ENCODE measurements at regions not wholly inside any gene's neighbourhood (a gene's known extent, or its start where the extent isn't known, plus 50 kb on each side); places are given as distances from the start of the nearest gene placed in this dataset.

DNA sequence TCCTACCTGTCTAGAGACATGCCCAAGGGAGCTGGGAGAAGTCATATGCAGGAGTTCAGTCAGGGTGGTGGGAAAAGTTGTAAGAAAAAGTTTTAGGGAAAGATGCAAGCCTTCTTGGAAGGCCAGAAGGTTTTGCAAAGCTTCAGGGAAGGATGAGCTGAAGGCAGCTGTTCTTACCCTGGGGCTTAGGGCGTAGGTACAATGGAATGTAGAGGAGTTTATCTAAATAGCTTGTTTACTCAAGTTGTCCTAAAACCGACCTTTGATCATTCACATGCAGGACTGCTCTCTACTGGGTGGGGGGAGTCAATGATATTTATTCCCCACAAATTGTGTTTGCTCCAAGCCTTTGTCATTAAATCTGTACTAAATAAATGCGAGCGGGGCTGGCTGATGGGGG is 277.0 kb downstream of the CRPPA start:
- no peak for TF ChIP-seq ZBTB7A (IDR thresholded peaks at IDR 0.05; ENCODE audit: low read depth)
- no peak for TF ChIP-seq FOXM1 (IDR thresholded peaks at IDR 0.05; ENCODE audit: borderline replicate concordance, low read depth)
- no peak for TF ChIP-seq TCF12 (IDR thresholded peaks at IDR 0.05; ENCODE audit: low read depth)
- no peak for TF ChIP-seq CEBPB (IDR thresholded peaks at IDR 0.05)
- TF ChIP-seq USF1 (IDR thresholded peaks at IDR 0.05): no peak
- no peak for TF ChIP-seq EGR1 (IDR thresholded peaks at IDR 0.05)

GRCh38 chr7:16137944-16138343 is 283.4 kb downstream of the CRPPA start:
- TF ChIP-seq TAF1 (IDR thresholded peaks at IDR 0.05; ENCODE audit: low read depth): no peak
- TF ChIP-seq FOXM1 (IDR thresholded peaks at IDR 0.05; ENCODE audit: borderline replicate concordance, low read depth): no peak
- TF ChIP-seq EP300 (IDR thresholded peaks at IDR 0.05; ENCODE audit: borderline replicate concordance): no peak
- TF ChIP-seq MAX (IDR thresholded peaks at IDR 0.05): no peak
- no peak for TF ChIP-seq YY1 (IDR thresholded peaks at IDR 0.05; ENCODE audit: low read depth)
- TF ChIP-seq CREB1 (IDR thresholded peaks at IDR 0.05; ENCODE audit: low read depth): no peak
- no peak for TF ChIP-seq RAD21 (IDR thresholded peaks at IDR 0.05; ENCODE audit: low read depth)
- no peak for TF ChIP-seq EGR1 (IDR thresholded peaks at IDR 0.05)
- TF ChIP-seq ZBTB7A (IDR thresholded peaks at IDR 0.05; ENCODE audit: low read depth): no peak
- TF ChIP-seq USF1 (IDR thresholded peaks at IDR 0.05): no peak
- no peak for TF ChIP-seq NFIC (IDR thresholded peaks at IDR 0.05)
- TF ChIP-seq TCF12 (IDR thresholded peaks at IDR 0.05; ENCODE audit: low read depth): no peak
- no peak for TF ChIP-seq REST (IDR thresholded peaks at IDR 0.05; ENCODE audit: low read depth)
- TF ChIP-seq CEBPB (IDR thresholded peaks at IDR 0.05): no peak
- no peak for TF ChIP-seq TEAD4 (IDR thresholded peaks at IDR 0.05)

DNA sequence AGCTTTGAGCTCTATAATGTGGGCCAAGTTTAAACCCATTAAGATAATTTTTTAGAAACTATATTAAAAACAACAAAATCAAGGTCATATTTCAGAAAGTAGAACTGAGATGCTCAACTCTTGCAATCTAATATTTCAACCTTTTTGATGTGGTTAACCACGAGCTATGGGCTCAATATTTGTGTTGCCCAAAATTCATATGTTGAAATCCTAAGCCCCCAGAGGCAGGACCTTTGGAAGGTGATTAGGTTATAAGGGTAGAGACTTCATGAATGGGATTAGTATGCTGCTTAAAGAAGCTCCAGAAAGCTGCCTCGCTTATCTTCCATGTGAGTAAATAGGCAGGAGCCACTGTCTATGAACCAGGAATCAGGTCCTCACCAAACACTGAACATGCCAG is 284.4 kb downstream of the CRPPA start:
- no peak for TF ChIP-seq FOXM1 (IDR thresholded peaks at IDR 0.05; ENCODE audit: borderline replicate concordance, low read depth)
- TF ChIP-seq REST (IDR thresholded peaks at IDR 0.05; ENCODE audit: low read depth): no peak
- TF ChIP-seq CREB1 (IDR thresholded peaks at IDR 0.05; ENCODE audit: low read depth): no peak
- no peak for TF ChIP-seq TEAD4 (IDR thresholded peaks at IDR 0.05)
- no peak for TF ChIP-seq NFIC (IDR thresholded peaks at IDR 0.05)
- TF ChIP-seq EP300 (IDR thresholded peaks at IDR 0.05; ENCODE audit: borderline replicate concordance): no peak
- TF ChIP-seq CEBPB (IDR thresholded peaks at IDR 0.05): no peak
- TF ChIP-seq YY1 (IDR thresholded peaks at IDR 0.05; ENCODE audit: low read depth): no peak
- no peak for TF ChIP-seq MAX (IDR thresholded peaks at IDR 0.05)
- no peak for TF ChIP-seq ZBTB7A (IDR thresholded peaks at IDR 0.05; ENCODE audit: low read depth)
- TF ChIP-seq TCF12 (IDR thresholded peaks at IDR 0.05; ENCODE audit: low read depth): no peak
- no peak for TF ChIP-seq EGR1 (IDR thresholded peaks at IDR 0.05)
- TF ChIP-seq RAD21 (IDR thresholded peaks at IDR 0.05; ENCODE audit: low read depth): no peak
- TF ChIP-seq USF1 (IDR thresholded peaks at IDR 0.05): no peak
- no peak for TF ChIP-seq TAF1 (IDR thresholded peaks at IDR 0.05; ENCODE audit: low read depth)

- no peak for TF ChIP-seq USF1 (IDR thresholded peaks at IDR 0.05)
- no peak for TF ChIP-seq FOXM1 (IDR thresholded peaks at IDR 0.05; ENCODE audit: borderline replicate concordance, low read depth)
Measured at GRCh38 chr7:16135658-16136057, 285.7 kb downstream of the CRPPA start.

GRCh38 chr7:16130111-16131110 is 290.9 kb downstream of the CRPPA start:
- TF ChIP-seq FOXM1 (IDR thresholded peaks at IDR 0.05; ENCODE audit: borderline replicate concordance, low read depth) (no peak), YY1 (IDR thresholded peaks at IDR 0.05; ENCODE audit: low read depth) (no peak), TAF1 (IDR thresholded peaks at IDR 0.05; ENCODE audit: low read depth) (no peak), CREB1 (IDR thresholded peaks at IDR 0.05; ENCODE audit: low read depth) (no peak), USF1 (IDR thresholded peaks at IDR 0.05) (no peak), CEBPB (IDR thresholded peaks at IDR 0.05) (no peak), NFIC (IDR thresholded peaks at IDR 0.05) (no peak), TCF12 (IDR thresholded peaks at IDR 0.05; ENCODE audit: low read depth) (no peak)
